GM18498 (cell line): ENCODE measurements at regions not wholly inside any gene's neighbourhood (a gene's known extent, or its start where the extent isn't known, plus 50 kb on each side); places are given as distances from the start of the nearest gene placed in this dataset.

Experiments used
- ATAC-seq: cut with Tn5 transposase; IDR thresholded peaks from one replicate; pipeline ENCODE4 v1.9.1; 2021; ENCODE audit warnings: mild to moderate bottlenecking, moderate library complexity; ENCODE audit not compliant: unreplicated experiment

DNA sequence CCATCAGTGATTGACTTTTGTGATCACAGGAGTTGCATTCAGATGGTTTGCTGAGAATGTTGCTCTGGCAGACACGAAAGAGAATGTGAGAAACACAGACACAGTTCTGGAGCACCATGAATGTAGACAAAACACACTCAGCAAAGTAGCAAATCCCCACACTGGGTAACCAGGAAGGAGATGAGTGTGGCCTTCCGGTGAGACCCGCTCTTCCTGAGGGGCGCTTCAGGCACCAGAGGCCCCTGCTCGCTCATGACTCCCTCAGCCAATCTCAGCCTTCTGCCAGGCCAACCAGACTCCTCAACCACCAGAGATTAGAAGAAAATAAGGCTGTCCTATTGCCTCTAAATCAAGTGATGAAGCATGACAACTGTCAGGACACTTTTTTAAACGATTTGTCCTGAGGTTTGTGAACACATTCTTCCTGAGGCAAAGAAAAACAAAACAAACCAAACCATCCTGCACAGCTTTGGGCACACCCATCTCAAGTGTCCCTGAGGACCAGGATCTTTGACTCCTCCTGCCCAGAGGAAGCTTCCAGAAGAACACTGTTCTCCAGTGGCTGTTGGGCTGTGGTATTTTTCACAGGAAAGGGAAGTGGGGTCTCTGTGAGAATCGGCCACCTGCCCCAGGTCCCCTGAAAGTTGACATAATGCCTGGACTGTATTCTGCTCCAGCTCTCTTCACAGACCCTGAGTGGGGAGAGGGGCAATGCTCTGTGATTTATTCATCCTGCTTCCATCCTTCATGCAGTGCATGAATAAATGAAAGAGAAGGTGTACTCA is 152.8 kb downstream of the BCL11A start:
- no peak for ATAC-seq

- no peak for ATAC-seq
These were observed 159.0 kb downstream of the BCL11A start for GRCh38 chr2:60394463-60394862.

DNA sequence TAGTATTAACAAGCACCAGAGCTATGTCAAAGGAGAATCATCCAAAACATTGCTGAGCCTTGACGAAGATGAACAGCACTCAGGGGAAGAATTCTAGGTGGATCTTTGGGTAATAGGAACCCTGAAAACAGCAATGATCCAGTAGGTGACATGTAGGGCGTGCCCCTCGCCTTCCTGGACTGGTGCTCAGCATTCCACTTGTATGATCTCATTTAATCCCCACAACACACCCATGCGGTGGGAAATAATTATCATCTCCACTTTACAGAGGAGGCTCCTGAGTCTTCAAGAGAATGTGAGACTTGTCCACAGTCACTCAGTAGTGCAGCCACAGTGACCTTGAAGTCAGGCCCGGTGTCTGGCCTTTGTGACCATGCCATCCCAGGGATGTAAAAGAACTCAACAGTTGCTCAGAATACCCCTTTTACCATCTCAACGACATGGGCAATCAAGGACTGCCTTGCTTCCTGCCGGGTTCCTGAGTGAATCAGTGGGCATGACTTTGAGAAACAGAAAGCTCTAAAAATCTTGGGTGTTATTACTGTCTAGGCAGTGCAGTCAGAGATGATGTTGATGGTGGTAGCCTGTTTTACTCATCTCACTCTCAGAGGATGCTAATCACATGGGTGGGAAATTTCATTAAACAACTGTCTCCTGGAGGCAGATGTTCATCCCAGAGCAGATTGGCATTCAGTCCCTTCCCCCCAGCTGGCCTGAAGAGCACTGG is 161.6 kb downstream of the BCL11A start:
- ATAC-seq = no peak

- ATAC-seq = no peak
These were observed 162.2 kb downstream of the BCL11A start for GRCh38 chr2:60391230-60391629.

DNA sequence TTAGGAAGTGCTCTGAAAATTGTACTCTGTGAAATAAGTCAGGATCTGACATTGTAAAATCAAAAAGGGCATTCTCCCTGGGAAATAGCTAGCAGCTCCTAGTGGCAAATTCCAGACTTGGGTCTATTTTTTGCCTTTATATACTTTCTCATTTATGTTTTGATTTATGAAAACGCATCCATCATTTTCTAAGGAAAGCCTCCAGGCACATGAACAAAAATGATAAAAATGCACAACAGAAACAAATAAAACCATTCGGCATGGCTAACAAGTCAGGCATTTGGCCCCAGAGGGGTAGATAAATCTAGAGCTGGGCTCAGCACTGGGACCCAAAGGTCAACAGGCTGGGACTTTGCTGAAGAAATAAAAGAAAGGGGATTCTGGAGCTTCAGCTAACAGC is 167.0 kb downstream of the BCL11A start:
- no peak for ATAC-seq

DNA sequence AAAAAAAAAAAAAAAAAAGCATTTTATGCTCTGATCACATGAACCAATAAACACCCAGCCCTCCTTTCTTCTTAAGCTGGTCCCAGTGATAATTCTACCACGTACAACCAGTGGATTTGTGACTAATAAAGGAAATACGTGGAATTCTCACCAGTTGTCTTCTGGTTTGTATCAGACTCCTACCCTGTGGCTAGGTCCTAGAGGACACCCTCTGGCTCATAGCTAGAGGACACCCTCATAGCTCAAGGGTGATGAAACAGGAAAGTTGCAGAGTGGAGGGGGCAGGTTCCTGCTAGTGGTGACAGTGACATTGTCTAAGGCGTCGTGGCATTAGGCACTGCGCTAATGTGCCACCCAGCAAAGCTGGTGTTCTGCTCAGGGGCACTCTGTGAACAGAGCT is 167.8 kb downstream of the BCL11A start:
- ATAC-seq = no peak

DNA sequence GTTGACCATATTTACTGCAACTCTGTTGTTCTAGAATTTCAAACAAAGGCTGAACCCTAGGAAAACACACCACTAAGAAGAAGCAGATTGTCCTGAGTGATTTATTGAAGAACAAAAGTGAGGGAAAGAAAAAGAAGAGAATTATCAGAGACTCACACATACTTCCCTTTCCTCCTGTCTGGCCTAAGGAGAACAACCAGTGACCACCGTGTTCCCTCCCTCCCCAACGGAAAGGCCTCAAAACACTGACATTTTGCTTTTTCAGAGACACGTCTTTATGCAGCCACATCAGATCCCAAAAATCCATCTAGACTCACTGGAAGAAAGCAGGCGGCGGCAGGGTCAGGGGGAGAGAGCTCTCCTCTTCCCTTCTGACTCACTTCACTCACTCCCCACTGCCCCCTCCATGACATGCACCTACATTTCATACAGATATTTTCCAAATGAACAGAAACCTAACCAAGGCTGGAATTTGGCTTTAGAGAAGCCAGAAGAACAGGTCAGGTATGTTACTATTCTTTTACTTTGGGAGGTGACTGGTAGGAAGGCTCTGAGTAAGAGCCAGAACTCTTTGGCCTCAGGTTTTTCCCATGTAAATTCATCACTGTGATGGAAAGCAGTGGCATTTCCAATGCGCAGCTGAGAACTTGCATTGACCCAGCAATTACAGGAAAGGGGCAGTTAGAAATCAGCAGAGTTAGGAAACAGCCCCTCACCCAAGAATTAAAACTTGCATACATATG is 169.9 kb downstream of the BCL11A start:
- no peak for ATAC-seq

DNA sequence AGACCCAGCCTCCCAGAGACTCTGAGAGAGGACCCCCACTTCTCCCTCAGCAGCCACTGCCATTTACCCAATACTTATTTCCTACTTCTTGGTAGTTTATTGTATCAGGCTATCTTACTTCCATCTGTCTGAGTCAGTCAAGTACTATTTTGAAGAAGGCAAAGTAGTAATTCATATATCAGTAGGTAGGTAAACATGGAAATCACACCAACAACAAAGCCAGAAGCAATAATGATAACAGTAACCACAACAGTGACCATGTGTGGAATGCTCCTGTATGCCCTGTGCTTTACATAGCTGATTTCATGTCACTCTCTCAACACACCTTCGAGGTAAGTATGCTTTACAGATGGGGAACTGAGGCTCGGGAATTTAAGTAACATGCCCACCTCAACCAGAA is 173.0 kb downstream of the BCL11A start:
- ATAC-seq = no peak

GRCh38 chr2:60379684-60380083 is 173.8 kb downstream of the BCL11A start:
- no peak for ATAC-seq

DNA sequence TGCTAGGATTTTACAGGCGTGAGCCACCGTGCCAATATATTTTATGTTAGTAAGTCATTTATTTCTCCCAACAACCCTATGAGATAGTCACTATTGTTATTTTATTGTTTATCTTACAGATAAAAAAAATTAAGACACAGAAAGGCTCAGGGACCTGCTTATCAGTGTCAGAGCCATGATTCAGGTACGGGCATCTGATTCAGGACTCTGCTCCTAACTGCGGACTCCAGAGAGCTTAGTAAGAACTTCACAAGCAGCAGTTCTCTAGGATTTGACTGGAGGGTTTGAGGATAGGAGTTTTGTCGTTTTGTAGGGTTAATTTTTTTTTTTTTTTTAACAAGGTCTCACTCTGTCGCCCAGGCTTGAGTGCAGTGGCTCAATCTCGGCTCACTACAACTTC is 174.2 kb downstream of the BCL11A start:
- ATAC-seq = no peak

DNA sequence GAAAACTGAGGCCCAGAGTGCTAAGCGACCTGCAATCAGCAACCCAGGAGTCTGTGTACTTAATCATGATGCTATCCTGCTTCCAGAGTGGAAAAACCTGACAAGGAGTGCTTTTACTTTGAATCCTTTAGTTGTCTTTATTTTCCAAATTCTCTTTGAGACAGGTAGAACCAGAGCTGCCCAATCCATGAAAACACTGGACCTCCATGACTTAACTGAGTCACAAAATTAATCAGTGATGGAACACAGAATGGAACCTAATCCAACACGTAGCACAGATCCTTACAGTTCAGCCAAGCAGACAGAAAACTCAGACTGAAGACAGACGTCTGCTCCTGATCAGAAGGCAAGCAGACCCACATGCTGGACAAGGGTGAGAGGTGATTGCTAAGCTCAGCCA is 175.6 kb downstream of the BCL11A start:
- ATAC-seq = no peak

DNA sequence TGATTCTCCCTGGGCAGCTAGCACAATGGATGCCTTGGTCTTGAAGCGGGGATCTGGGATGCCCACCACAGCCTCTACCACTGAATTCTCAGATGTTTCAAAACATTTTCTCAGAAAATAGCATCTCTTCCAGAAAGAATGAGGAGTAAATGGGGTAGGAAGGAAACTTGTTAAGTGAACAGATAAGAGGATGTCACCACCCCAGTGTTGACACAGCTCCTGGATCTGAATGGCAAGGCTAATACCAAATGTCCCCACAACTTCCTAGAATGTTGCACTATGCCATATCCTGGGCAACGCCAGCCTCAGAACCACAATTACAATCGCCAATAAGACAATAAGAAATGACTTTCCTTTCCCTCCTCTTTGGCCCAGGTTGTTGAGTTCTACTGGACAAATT is 177.2 kb downstream of the BCL11A start:
- ATAC-seq = no peak

GRCh38 chr2:60371681-60372080 is 181.8 kb downstream of the BCL11A start:
- no peak for ATAC-seq

- ATAC-seq = no peak
These were observed 182.2 kb downstream of the BCL11A start for GRCh38 chr2:60371219-60371618.

DNA sequence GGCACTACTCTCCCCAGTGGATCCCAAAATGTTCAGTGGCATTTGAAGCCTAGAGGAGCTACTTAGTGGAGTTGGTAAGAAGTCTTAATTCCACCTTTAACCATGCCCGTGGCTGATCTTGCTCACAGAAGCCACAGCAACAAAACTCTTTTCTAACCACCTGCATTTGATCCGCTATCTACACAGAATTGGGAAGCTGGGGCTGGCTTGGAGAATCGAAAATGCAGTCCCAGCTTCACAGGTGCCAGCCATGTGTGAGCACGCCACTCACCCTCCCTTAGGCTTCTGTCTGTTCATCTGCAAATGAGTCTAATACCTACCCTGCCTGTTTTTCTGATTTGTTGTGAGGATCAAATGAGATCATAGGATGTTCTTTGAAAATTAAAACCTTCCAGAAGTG is 182.6 kb downstream of the BCL11A start:
- ATAC-seq = no peak

- no peak for ATAC-seq
These were observed 185.0 kb downstream of the BCL11A start for GRCh38 chr2:60368456-60368855.

DNA sequence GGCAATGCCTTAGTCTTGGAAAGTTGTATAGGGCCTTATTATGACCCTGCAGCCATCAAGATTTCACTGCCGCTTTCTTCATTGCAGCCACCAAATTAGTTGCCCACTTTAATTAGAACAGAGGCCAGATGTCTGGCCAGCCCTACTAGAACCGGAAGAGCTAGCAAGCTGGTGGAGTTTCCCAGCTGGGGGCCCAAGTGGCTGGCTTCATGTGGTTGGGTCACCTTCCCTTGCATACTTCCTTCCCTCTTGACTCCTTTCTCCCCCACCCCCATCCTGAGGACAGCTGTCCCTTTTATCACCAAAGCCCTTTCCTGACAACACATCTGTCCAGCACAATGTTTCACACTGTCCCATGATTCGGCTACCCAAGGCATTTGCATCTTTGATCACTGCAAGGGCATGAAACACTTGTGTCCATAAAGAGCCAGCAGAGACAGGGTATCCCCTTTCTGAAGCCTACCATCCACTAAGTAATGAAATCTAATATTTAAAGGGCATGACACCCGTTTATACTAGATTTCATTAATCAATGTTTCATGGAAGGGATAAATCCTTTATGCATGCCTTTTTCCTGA is 187.2 kb downstream of the BCL11A start:
- ATAC-seq = peak; percentile 63

- no peak for ATAC-seq
These were observed 187.9 kb downstream of the BCL11A start for GRCh38 chr2:60365556-60365955.

DNA sequence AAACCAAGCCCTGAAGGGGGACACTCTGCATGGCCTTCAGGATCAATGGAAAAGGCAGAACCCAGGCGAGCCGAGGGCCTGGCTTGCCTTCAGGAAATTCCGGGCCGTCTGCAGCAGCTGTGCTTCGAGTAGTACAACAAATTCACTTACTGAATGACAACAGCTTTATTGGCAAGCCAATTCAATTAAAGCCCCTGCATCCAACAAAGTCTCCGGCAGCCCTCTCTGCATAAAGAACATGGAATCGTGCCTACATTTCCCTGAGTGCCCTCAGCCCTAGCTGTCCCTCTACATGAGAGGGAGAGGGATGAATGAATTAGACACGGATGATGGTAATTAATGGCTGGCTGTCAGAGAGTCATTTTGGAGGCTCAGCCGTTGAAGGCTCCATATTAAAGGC is 189.0 kb downstream of the BCL11A start:
- ATAC-seq = no peak

DNA sequence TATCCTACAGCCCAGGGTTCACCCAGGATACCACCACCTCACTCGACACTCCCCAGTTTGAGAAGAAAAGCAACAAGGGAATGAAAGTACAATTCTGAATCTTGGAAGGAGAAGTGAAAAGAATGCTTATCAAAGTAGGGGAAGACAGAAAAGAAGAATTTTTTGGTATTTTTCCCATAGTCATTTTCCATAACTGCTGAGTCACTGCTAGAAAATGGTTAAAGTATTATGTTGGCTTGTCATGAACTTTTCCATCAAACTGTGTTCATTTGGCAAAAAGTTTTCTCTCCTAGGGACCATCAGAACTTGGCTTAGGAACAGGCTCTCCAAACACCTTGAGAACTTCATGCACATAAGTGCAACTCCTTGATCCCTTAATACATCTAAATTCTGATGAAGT is 192.0 kb downstream of the BCL11A start:
- no peak for ATAC-seq

DNA sequence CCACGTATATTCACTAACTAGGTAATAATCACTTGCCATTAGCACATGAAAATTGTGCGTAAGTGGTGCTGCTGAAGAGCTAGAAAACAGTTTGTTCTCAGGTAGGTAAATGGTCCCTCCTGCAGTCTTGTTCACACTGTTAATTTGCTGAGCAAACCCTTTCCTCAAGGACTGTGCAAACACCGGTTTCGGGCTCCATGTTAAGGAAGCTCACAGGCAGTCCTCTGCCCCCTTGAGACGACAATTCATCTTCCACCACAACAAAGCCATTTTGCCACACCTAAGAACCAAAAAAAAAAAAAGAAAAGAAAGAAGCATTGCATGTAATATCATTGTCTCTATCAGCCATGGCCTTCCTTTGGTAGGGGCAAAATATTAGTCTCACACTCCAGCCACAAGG is 193.9 kb downstream of the BCL11A start:
- ATAC-seq = no peak
